Naive B cell (primary cell): ENCODE measurements at regions not wholly inside any gene's neighbourhood (a gene's known extent, or its start where the extent isn't known, plus 50 kb on each side); places are given as distances from the start of the nearest gene placed in this dataset.
A peak's percentile ranks its signal among the peaks of the same experiment; 100 is the strongest.

Experiments
- ATAC-seq, 2 donors: fragments of 150-1000 bp; cut with Tn5 transposase; 2 replicates each; pipeline ENCODE4 v1.10.0; 2021; ENCODE audit warnings: low read depth in 2 of 2, mild to moderate bottlenecking in 2 of 2, moderate library complexity in 2 of 2
- DNase-seq: peaks from one replicate; pipeline ENCODE4 v3.0.0; 2022
- H3K27ac Mint-ChIP-seq, 6 donors: one replicate each; pipeline ENCODE4 v1.8.0; 2020 to 2022; ENCODE audit warnings: mild to moderate bottlenecking in 6 of 6, mixed read lengths in 6 of 6, moderate library complexity in 5 of 6, inconsistent platforms in 2 of 6
- H3K27me3 Mint-ChIP-seq, 3 donors: one replicate each; pipeline ENCODE4 v1.8.0; 2021 to 2022; ENCODE audit warnings: mixed read lengths in 3 of 3, mild to moderate bottlenecking in 1 of 3
- H3K36me3 Mint-ChIP-seq, 2 donors: one replicate each; pipeline ENCODE4 v1.8.0; 2020 to 2022; ENCODE audit warnings: mixed read lengths in 2 of 2, inconsistent platforms in 1 of 2, mild to moderate bottlenecking in 1 of 2
- H3K4me1 Mint-ChIP-seq, 3 donors: one replicate each; pipeline ENCODE4 v1.8.0; 2020 to 2022; ENCODE audit warnings: mixed read lengths in 3 of 3, inconsistent platforms in 1 of 3, mild to moderate bottlenecking in 1 of 3, moderate library complexity in 1 of 3
- H3K4me3 Mint-ChIP-seq, 8 donors: one replicate each; pipeline ENCODE4 v1.8.0; 2020 to 2022; ENCODE audit warnings: mild to moderate bottlenecking in 8 of 8, mixed read lengths in 8 of 8, moderate library complexity in 8 of 8, inconsistent platforms in 2 of 8
- H3K9me3 Mint-ChIP-seq, 7 donors: one replicate each; pipeline ENCODE4 v1.8.0; 2020 to 2022; ENCODE audit warnings: mixed read lengths in 7 of 7, mild to moderate bottlenecking in 5 of 7, inconsistent platforms in 2 of 7, moderate library complexity in 1 of 7

GRCh38 chr17:65366102-65366844, 195.2 kb downstream of the AXIN2 start:
- DNase-seq (no peak), ATAC-seq (no peak)
- no peaks in the 10 kb centered on the region for H3K36me3 Mint-ChIP-seq
- H3K9me3 Mint-ChIP-seq, result peaks cover 0 to 7% (median 2%) of the 10 kb centered on the region in 7 donors
- H3K4me3 Mint-ChIP-seq, result no peak overlapping the region
- H3K27me3 Mint-ChIP-seq, result peaks cover 23 to 31% (median 31%) of the 10 kb centered on the region in 3 donors
- no peaks in the 10 kb centered on the region for H3K4me1 Mint-ChIP-seq
- peak overlapping the region in 2 of 6 donors; percentile 15 to 69 for H3K27ac Mint-ChIP-seq

GRCh38 chr17:65365169-65365568, 196.3 kb downstream of the AXIN2 start:
- Mint-ChIP-seq H3K4me3 (no peak overlapping the region), H3K27ac (no peak overlapping the region), H3K9me3 (peaks cover 0 to 7% (median 0%) of the 10 kb centered on the region in 7 donors)

GRCh38 chr17:65364438-65364837, 197.0 kb downstream of the AXIN2 start:
- no peak for ATAC-seq

More at GRCh38 chr17:65365169-65365568, 196.3 kb downstream of the AXIN2 start:
- Mint-ChIP-seq H3K27me3 (peaks cover 17 to 25% (median 24%) of the 10 kb centered on the region in 3 donors), H3K36me3 (no peaks in the 10 kb centered on the region), H3K4me1 (no peaks in the 10 kb centered on the region)
- ATAC-seq, result no peak
- DNase-seq, result no peak

GRCh38 chr17:65362826-65363225, 198.6 kb downstream of the AXIN2 start:
- peaks cover 17 to 29% (median 25%) of the 10 kb centered on the region in 3 donors for H3K27me3 Mint-ChIP-seq
- ATAC-seq (no peak), DNase-seq (no peak)
- H3K27ac Mint-ChIP-seq, result no peak overlapping the region
- H3K4me1 Mint-ChIP-seq, result no peaks in the 10 kb centered on the region
- H3K36me3 Mint-ChIP-seq, result no peaks in the 10 kb centered on the region
- no peak overlapping the region for H3K4me3 Mint-ChIP-seq
- peaks cover 0 to 1% (median 0%) of the 10 kb centered on the region in 7 donors for H3K9me3 Mint-ChIP-seq

More at GRCh38 chr17:65364438-65364837, 197.0 kb downstream of the AXIN2 start:
- no peak for DNase-seq
- no peak overlapping the region for H3K4me3 Mint-ChIP-seq
- H3K9me3 Mint-ChIP-seq, result peaks cover 0 to 7% (median 0%) of the 10 kb centered on the region in 7 donors
- H3K36me3 Mint-ChIP-seq, result no peaks in the 10 kb centered on the region
- H3K4me1 Mint-ChIP-seq, result no peaks in the 10 kb centered on the region
- peaks cover 20 to 24% (median 23%) of the 10 kb centered on the region in 3 donors for H3K27me3 Mint-ChIP-seq
- H3K27ac Mint-ChIP-seq, result no peak overlapping the region

GRCh38 chr17:65360961-65361552, 200.4 kb downstream of the AXIN2 start:
- no peaks in the 10 kb centered on the region for H3K4me1 Mint-ChIP-seq
- no peak for ATAC-seq

GRCh38 chr17:65359016-65359415, 202.4 kb downstream of the AXIN2 start:
- Mint-ChIP-seq H3K9me3 (no peaks in the 10 kb centered on the region), H3K36me3 (no peaks in the 10 kb centered on the region), H3K4me1 (no peaks in the 10 kb centered on the region), H3K4me3 (no peak overlapping the region), H3K27me3 (peaks cover 18 to 24% (median 22%) of the 10 kb centered on the region in 3 donors), H3K27ac (peak overlapping the region in 1 of 6 donors; percentile 42)
- no peak for ATAC-seq
- no peak for DNase-seq

More at GRCh38 chr17:65360961-65361552, 200.4 kb downstream of the AXIN2 start:
- H3K27ac Mint-ChIP-seq, result no peak overlapping the region
- peaks cover 0 to 1% (median 0%) of the 10 kb centered on the region in 7 donors for H3K9me3 Mint-ChIP-seq
- peaks cover 14 to 30% (median 29%) of the 10 kb centered on the region in 3 donors for H3K27me3 Mint-ChIP-seq
- no peak for DNase-seq
- no peak overlapping the region for H3K4me3 Mint-ChIP-seq
- no peaks in the 10 kb centered on the region for H3K36me3 Mint-ChIP-seq

- no peak overlapping the region for H3K27ac Mint-ChIP-seq
Measured at GRCh38 chr17:65356536-65356935, 204.9 kb downstream of the AXIN2 start.

GRCh38 chr17:65355246-65355645, 206.2 kb downstream of the AXIN2 start:
- no peak for DNase-seq
- Mint-ChIP-seq H3K4me1 (no peaks in the 10 kb centered on the region), H3K36me3 (no peaks in the 10 kb centered on the region), H3K27me3 (peaks cover 17 to 25% (median 18%) of the 10 kb centered on the region in 3 donors), H3K9me3 (peaks cover 0 to 6% (median 0%) of the 10 kb centered on the region in 7 donors), H3K27ac (no peak overlapping the region), H3K4me3 (no peak overlapping the region)
- no peak for ATAC-seq

More at GRCh38 chr17:65356536-65356935, 204.9 kb downstream of the AXIN2 start:
- H3K4me1 Mint-ChIP-seq, result no peaks in the 10 kb centered on the region
- peaks cover 20 to 24% (median 22%) of the 10 kb centered on the region in 3 donors for H3K27me3 Mint-ChIP-seq
- no peak overlapping the region for H3K4me3 Mint-ChIP-seq
- H3K9me3 Mint-ChIP-seq, result no peaks in the 10 kb centered on the region
- no peak for ATAC-seq
- no peak for DNase-seq
- H3K36me3 Mint-ChIP-seq, result no peaks in the 10 kb centered on the region

GRCh38 chr17:65349916-65350315, 211.5 kb downstream of the AXIN2 start:
- ATAC-seq (no peak), DNase-seq (no peak)
- peaks cover 27 to 39% (median 28%) of the 10 kb centered on the region in 3 donors for H3K27me3 Mint-ChIP-seq
- peaks cover 2 to 20% (median 6%) of the 10 kb centered on the region in 7 donors for H3K9me3 Mint-ChIP-seq
- no peak overlapping the region for H3K27ac Mint-ChIP-seq
- no peaks in the 10 kb centered on the region for H3K4me1 Mint-ChIP-seq
- H3K4me3 Mint-ChIP-seq, result no peak overlapping the region
- no peaks in the 10 kb centered on the region for H3K36me3 Mint-ChIP-seq

GRCh38 chr17:65346166-65346565, 209.0 kb downstream of the RGS9 start:
- ATAC-seq (no peak), DNase-seq (no peak)
- no peaks in the 10 kb centered on the region for H3K4me1 Mint-ChIP-seq
- H3K9me3 Mint-ChIP-seq, result peaks cover 3 to 22% (median 6%) of the 10 kb centered on the region in 7 donors
- H3K4me3 Mint-ChIP-seq, result no peak overlapping the region
- peaks cover 24 to 39% (median 33%) of the 10 kb centered on the region in 3 donors for H3K27me3 Mint-ChIP-seq
- H3K27ac Mint-ChIP-seq, result no peak overlapping the region
- no peaks in the 10 kb centered on the region for H3K36me3 Mint-ChIP-seq

GRCh38 chr17:65345261-65346005, 208.3 kb downstream of the RGS9 start:
- Mint-ChIP-seq H3K4me1 (no peaks in the 10 kb centered on the region), H3K36me3 (no peaks in the 10 kb centered on the region), H3K4me3 (no peak overlapping the region), H3K27ac (no peak overlapping the region), H3K9me3 (peaks cover 5 to 25% (median 7%) of the 10 kb centered on the region in 7 donors), H3K27me3 (peaks cover 29 to 39% (median 36%) of the 10 kb centered on the region in 3 donors)
- no peak for ATAC-seq
- no peak for DNase-seq

- Mint-ChIP-seq H3K4me3 (no peak overlapping the region), H3K9me3 (peaks cover 0 to 38% (median 11%) of the 10 kb centered on the region in 7 donors), H3K27ac (no peak overlapping the region), H3K4me1 (no peaks in the 10 kb centered on the region), H3K36me3 (no peaks in the 10 kb centered on the region), H3K27me3 (peaks cover 6 to 27% (median 23%) of the 10 kb centered on the region in 3 donors)
- ATAC-seq (no peak), DNase-seq (no peak)
Measured at GRCh38 chr17:65340401-65340800, 203.2 kb downstream of the RGS9 start.

- no peak overlapping the region for H3K4me3 Mint-ChIP-seq
- ATAC-seq, result no peak
- no peak for DNase-seq
- no peak overlapping the region for H3K27ac Mint-ChIP-seq
- H3K27me3 Mint-ChIP-seq, result peaks cover 34 to 42% (median 41%) of the 10 kb centered on the region in 3 donors
- no peaks in the 10 kb centered on the region for H3K4me1 Mint-ChIP-seq
- peaks cover 0 to 21% (median 9%) of the 10 kb centered on the region in 7 donors for H3K9me3 Mint-ChIP-seq
- H3K36me3 Mint-ChIP-seq, result no peaks in the 10 kb centered on the region
Measured at GRCh38 chr17:65334406-65334805, 197.2 kb downstream of the RGS9 start.
